HEK293 (cell line): ENCODE measurements at regions not wholly inside any gene's neighbourhood (a gene's known extent, or its start where the extent isn't known, plus 50 kb on each side); places are given as distances from the start of the nearest gene placed in this dataset.
"Not testable (repeated sequence)": the region's sequence is repeated elsewhere in the genome, so short reads cannot be mapped to it uniquely, and the experiment has no call there.

ENCODE experiments used
- CTCF ChIA-PET: fragments of 350-600 bp; formaldehyde crosslinking; extraction: SDS; loops from one replicate; lab custom pipeline; 2021; ENCODE audit warnings: antibody characterized with exemption; lab: Yijun Ruan, JAX
- POLR2A ChIA-PET: fragments of 300-600 bp; formaldehyde crosslinking; extraction: SDS; loops from one replicate; lab custom pipeline; 2020; ENCODE audit warnings: antibody characterized with exemption, inconsistent platforms; lab: Yijun Ruan, JAX
- H3K27ac ChIP-seq: fragments of 200-500 bp; sonication (Bioruptor generic); 2 replicates; pipeline ENCODE4 v1.5.1; 2014; ENCODE audit warnings: low read depth, low read length, control low read depth, inconsistent platforms; ENCODE audit errors: extremely low read depth
- H3K36me3 ChIP-seq, 2 experiments: fragments of 200-500 bp in 1 of 2; sonication (Bioruptor generic) in 1 of 2; 1 replicate in 1 of 2; 2 replicates in 1 of 2; pipeline ENCODE4 v1.5.1; 2014 to 2017; ENCODE audit warnings: inconsistent platforms in 2 of 2, low read length in 2 of 2; ENCODE audit not compliant: control insufficient read depth in 2 of 2, insufficient read depth in 1 of 2
- H3K4me1 ChIP-seq: fragments of 200-500 bp; sonication (Bioruptor generic); 2 replicates; pipeline ENCODE4 v1.5.1; 2014; ENCODE audit warnings: mild to moderate bottlenecking, low read length, inconsistent platforms; ENCODE audit not compliant: control insufficient read depth, insufficient read depth
- H3K4me3 ChIP-seq: 2 replicates; pipeline ENCODE4 v1.5.1; 2011; ENCODE audit warnings: low read depth, mild to moderate bottlenecking, control low read depth, low read length, moderate library complexity
- H3K9me3 ChIP-seq: fragments of 200-500 bp; sonication (Bioruptor generic); 2 replicates; pipeline ENCODE4 v1.5.1; 2014; ENCODE audit warnings: low read depth, low read length, inconsistent platforms; ENCODE audit not compliant: control insufficient read depth, insufficient read depth
- ZNF146 ChIP-seq: fragments of 450-650 bp; formaldehyde crosslinking; IDR thresholded peaks from 2 replicates; pipeline ENCODE4 v1.5.1; 2016; ENCODE audit warnings: missing biosample characterization, missing genetic modification characterization
- ZNF19 ChIP-seq: fragments of 450-650 bp; formaldehyde crosslinking; IDR thresholded peaks from 2 replicates; pipeline ENCODE4; 2016; ENCODE audit warnings: missing biosample characterization, missing genetic modification characterization, low read depth
- ZNF426 ChIP-seq: fragments of 450-650 bp; formaldehyde crosslinking; IDR thresholded peaks from 2 replicates; pipeline ENCODE4 v1.5.1; 2017; ENCODE audit warnings: missing biosample characterization, missing genetic modification characterization, mild to moderate bottlenecking, inconsistent platforms, moderate library complexity
- ZNF558 ChIP-seq: fragments of 450-650 bp; formaldehyde crosslinking; IDR thresholded peaks from 2 replicates; pipeline ENCODE4 v1.5.1; 2016; ENCODE audit warnings: missing biosample characterization, missing genetic modification characterization
- ZNF600 ChIP-seq: fragments of 450-650 bp; formaldehyde crosslinking; IDR thresholded peaks from 2 replicates; pipeline ENCODE4 v1.5.1; 2016; ENCODE audit warnings: missing biosample characterization, missing genetic modification characterization
- ZSCAN16 ChIP-seq: fragments of 450-650 bp; formaldehyde crosslinking; IDR thresholded peaks from 2 replicates; pipeline ENCODE4 v1.5.1; 2016; ENCODE audit warnings: missing biosample characterization, missing genetic modification characterization
- TF ChIP-seq, protein P1 (sequence below): fragments of 450-650 bp; formaldehyde crosslinking; IDR thresholded peaks from 2 replicates; pipeline ENCODE4 v1.5.1; 2016; ENCODE audit warnings: missing biosample characterization, missing genetic modification characterization
- TF ChIP-seq, protein P2 (sequence below): fragments of 450-650 bp; formaldehyde crosslinking; IDR thresholded peaks from 2 replicates; pipeline ENCODE4 v1.5.1; 2016; ENCODE audit warnings: missing biosample characterization, missing genetic modification characterization

DNA sequence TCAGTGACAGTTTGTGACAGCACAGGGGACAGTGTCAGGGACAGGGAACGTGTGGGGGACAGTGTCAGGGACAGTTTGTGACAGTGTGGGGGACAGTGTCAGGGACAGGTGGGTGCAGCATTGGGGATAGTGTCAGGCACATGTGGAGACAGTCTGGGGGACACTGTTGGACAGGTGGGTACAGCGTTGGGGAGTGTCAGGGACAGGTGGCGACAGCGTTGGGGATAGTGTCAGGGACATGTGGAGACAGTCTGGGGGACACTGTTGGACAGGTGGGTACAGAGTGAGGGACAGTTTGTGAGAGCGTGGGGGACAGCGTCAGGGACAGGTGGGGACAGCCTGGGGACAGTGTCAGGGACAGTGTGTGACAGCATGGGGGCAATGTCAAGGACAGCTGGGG lies 140.0 kb downstream of the TMEM121 start (continued):
- TF ChIP-seq ZNF19 (no peak), ZNF600 (tag by site-specific recombination) (no peak), ZNF426 (tag by site-specific recombination) (no peak), ZNF558 (tag by site-specific recombination) (no peak), ZSCAN16 (tag by site-specific recombination) (no peak), ZNF146 (tag by site-specific recombination) (no peak)
- TF ChIP-seq, protein P1, sequence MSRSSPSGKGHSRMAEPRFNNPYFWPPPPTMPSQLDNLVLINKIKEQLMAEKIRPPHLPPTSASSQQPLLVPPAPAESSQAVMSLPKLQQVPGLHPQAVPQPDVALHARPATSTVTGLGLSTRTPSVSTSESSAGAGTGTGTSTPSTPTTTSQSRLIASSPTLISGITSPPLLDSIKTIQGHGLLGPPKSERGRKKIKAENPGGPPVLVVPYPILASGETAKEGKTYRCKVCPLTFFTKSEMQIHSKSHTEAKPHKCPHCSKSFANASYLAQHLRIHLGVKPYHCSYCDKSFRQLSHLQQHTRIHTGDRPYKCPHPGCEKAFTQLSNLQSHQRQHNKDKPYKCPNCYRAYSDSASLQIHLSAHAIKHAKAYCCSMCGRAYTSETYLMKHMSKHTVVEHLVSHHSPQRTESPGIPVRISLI (tag by site-specific recombination): no peak
- TF ChIP-seq, protein P2, sequence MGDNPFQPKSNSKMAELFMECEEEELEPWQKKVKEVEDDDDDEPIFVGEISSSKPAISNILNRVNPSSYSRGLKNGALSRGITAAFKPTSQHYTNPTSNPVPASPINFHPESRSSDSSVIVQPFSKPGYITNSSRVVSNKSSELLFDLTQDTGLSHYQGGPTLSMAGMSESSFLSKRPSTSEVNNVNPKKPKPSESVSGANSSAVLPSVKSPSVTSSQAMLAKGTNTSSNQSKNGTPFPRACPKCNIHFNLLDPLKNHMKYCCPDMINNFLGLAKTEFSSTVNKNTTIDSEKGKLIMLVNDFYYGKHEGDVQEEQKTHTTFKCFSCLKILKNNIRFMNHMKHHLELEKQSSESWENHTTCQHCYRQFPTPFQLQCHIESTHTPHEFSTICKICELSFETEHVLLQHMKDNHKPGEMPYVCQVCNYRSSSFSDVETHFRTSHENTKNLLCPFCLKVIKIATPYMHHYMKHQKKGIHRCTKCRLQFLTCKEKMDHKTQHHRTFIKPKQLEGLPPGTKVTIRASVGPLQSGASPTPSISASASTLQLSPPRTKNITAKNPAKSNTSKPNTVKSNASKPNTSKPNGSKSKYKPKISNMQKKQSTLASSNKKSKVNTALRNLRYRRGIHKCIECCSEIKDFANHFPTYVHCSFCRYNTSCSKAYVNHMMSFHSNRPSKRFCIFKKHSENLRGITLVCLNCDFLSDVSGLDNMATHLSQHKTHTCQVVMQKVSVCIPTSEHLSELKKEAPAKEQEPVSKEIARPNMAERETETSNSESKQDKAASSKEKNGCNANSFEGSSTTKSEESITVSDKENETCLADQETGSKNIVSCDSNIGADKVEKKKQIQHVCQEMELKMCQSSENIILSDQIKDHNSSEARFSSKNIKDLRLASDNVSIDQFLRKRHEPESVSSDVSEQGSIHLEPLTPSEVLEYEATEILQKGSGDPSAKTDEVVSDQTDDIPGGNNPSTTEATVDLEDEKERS (tag by site-specific recombination): no peak

DNA sequence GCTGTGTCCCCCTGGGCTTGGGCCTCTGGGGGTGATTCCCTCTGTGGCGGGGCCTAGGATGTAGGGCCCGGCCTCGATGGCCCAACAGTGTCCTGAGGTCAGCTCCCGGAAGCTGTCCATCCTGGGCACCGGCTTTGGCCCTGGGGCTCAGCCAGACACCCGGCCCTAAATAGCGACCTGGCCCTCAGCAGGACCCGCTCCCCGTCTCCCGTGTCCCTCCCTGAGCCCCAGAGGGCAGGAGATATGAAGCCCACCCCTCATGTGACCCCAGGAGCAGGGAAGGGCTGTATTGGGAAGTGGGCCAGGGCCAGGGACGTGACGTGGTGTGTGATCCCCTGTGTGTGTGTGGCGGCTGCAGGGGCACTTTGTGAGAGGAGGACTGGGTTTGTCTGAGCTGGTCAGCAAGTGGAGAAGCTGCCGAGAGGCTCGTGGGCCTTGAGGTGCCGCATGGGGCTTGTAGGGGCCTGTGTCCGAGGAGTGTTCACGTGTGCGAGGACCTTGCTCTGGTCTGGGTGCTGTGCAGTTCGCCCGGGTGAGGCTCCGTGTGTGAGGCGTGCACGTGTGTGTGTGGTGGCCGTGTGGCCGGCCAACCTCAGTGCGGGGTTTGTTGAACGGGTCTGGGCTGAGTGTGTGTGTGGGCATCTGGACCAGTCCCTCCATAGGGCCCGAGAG lies 140.7 kb downstream of the TMEM121 start:
- H3K36me3 ChIP-seq, H3K4me1 ChIP-seq, CTCF ChIA-PET, H3K9me3 ChIP-seq, POLR2A ChIA-PET, H3K4me3 ChIP-seq, H3K27ac ChIP-seq: not testable (repeated sequence)

DNA sequence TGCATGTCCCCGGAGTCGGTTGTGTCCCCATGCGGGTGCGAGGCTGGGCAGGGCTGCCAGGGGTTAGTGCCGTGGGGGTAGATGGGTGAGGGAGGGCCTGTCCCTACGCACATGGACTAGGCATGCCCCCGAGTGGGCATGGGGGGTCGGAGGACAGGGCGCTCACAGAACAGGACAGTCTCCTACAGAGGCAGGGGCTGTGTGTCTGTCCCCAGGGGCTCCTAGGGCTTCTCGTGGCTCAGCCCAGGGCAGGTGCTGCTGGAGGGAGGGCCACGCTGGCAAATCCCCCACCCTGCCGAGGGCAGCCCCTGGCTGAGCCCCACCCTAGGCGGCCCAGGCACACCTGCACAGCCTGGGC lies 141.3 kb downstream of the TMEM121 start:
- H3K4me1 ChIP-seq, CTCF ChIA-PET, H3K36me3 ChIP-seq, H3K4me3 ChIP-seq, H3K9me3 ChIP-seq, H3K27ac ChIP-seq, POLR2A ChIA-PET: not testable (repeated sequence)

DNA sequence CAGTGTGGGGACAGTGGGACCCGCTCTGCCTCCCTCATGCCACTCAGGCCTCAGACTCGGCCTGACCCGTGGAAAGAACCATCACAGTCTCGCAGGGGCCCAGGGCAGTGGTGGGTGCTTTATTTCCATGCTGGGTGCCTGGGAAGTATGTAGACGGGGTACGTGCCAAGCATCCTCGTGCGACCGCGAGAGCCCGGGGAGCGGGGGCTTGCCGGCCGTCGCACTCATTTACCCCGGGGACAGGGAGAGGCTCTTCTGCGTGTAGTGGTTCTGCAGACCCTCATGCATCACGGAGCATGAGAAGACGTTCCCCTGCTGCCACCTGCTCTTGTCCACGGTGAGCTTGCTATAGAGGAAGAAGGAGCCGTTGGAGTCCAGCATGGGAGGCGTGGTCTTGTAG lies 141.6 kb downstream of the TMEM121 start:
- H3K27ac ChIP-seq, H3K4me3 ChIP-seq, CTCF ChIA-PET, H3K9me3 ChIP-seq, H3K36me3 ChIP-seq, POLR2A ChIA-PET, H3K4me1 ChIP-seq: not testable (repeated sequence)

DNA sequence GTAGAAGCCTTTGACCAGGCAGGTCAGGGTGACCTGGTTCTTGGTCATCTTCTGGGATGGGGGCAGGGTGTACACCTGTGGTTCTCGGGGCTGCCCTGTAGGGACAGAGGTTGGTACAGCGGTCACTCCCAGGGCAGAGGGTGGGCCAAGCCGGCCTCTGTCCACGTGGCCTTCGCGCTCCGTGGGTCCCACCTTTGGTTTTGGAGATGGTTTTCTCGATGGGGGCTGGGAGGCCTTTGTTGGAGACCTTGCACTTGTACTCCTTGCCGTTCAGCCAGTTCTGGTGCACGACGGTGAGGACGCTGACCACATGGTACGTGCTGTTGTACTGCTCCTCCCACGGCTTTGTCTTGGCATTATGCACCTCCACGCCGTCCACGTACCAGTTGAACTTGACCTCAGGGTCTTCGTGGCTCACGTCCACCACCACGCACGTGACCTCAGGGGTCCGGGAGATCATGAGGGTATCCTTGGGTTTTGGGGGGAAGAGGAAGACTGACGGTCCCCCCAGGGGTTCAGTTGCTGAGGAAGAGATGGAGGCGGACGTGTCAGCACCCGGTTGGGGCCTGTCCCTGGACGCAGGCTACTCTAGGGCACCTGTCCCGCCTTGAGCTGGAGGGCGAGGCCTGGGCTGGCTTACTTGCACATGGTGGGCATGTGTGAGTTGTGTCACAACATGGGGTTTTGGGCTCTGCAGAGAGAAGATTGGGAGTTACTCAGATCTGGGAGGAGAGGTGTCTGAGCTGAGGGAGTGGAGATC lies 142.3 kb downstream of the TMEM121 start:
- H3K36me3 ChIP-seq, H3K4me3 ChIP-seq, H3K9me3 ChIP-seq, POLR2A ChIA-PET, H3K4me1 ChIP-seq, H3K27ac ChIP-seq, CTCF ChIA-PET: not testable (repeated sequence)

DNA sequence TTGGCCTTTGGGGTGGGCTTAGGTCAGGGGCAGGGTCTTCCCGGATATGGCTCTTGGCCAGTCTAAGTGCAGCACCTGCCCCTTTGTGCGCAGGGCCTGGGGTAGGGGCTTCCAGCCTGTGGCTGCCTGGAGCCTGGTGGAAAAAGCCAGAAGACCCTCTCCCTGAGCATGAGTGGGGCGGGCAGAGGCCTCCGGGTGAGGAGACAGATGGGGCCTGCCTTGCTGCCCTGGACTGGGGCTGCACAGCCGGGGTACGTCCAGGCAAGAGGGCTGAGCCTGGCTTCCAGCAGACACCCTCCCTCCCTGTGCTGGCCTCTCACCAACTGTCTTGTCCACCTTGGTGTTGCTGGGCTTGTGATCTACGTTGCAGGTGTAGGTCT lies 142.8 kb downstream of the TMEM121 start:
- CTCF ChIA-PET: not testable (repeated sequence)

DNA sequence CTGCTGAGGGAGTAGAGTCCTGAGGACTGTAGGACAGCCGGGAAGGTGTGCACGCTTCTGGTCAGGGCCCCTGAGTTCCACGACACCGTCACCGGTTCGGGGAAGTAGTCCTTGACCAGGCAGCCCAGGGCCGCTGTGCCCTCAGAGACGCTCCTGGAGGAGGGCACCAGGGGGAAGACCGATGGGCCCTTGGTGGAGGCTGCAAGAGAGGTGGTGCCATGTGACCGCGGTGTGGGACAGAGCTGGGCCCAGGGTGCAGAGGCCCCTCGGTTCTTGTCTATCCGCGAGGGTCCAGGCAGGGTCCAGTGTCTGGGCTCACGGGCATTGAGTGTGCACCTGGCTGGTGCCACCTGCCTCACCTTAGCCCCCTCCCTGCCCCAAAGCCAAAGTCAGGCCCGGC lies 143.3 kb downstream of the TMEM121 start:
- H3K36me3 ChIP-seq, H3K9me3 ChIP-seq, POLR2A ChIA-PET, H3K4me1 ChIP-seq, CTCF ChIA-PET, H3K27ac ChIP-seq, H3K4me3 ChIP-seq: not testable (repeated sequence)

More for the DNA sequence above, 142.8 kb downstream of the TMEM121 start:
- H3K36me3 ChIP-seq, H3K27ac ChIP-seq, POLR2A ChIA-PET, H3K4me1 ChIP-seq, H3K9me3 ChIP-seq, H3K4me3 ChIP-seq: not testable (repeated sequence)

DNA sequence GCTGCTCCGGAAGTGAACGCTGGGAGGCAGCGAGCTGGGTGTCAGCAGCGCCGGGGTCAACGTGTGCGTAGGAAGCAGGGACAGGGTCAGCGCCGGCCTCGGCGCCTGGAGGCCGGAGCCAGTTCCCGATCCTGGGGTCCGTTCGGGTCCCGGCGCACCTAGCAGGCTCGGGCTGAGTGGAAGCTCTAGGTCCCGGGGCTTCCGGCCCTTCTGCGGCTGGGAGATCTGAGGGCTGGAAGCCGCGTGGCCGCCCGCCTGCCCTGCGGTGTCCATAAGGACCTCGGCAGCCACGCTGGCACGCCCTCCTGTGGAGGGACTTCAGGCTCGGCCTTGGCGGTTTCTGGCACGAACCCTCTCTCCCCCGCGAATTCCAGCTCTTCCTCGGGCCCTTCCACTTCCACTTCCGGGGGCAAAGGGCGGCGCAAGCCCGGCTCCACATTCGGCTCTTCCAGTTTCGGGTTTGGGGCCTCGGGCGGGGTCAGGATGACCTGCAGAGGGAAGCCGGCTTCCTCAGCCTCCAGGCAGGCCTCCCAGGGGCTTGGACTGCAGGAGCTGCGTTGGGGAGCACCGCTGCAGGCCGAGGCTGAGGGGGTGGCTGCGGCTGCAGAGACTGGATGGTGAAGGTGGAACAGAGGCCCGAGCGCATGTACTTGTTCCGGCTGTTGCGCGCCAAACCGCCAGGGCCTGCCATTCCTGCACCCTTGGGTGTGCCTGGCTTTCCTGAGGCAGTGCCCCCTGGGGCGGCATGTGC lies 146.2 kb downstream of the TMEM121 start:
- H3K36me3 ChIP-seq, H3K9me3 ChIP-seq, H3K4me3 ChIP-seq, H3K27ac ChIP-seq, H3K4me1 ChIP-seq, POLR2A ChIA-PET, CTCF ChIA-PET: not testable (repeated sequence)
